Endometrial microvascular endothelial cells (primary cell): ENCODE measurements at regions not wholly inside any gene's neighbourhood (a gene's known extent, or its start where the extent isn't known, plus 50 kb on each side); places are given as distances from the start of the nearest gene placed in this dataset.

ENCODE experiments used
- in situ Hi-C: cut with HindIII; loops from 2 replicates; pipeline ENCODE4 v1.10.0; 2017; ENCODE audit warnings: low sequenced_read_pairs, low pct_unique_long_range_greater_than_20kb; ENCODE audit errors: inconsistent ontology term

GRCh38 chr4:19437008-19437407, 814.7 kb upstream of the SLIT2 start:
- in situ Hi-C loops: no loop called here

GRCh38 chr4:19429684-19430083, 822.0 kb upstream of the SLIT2 start:
- in situ Hi-C loops: no loop called here

GRCh38 chr4:19425146-19425545, 826.6 kb upstream of the SLIT2 start:
- in situ Hi-C loops: no loop called here

GRCh38 chr4:19417256-19417655, 834.4 kb upstream of the SLIT2 start:
- in situ Hi-C loops: no loop called here

GRCh38 chr4:19416146-19416545, 835.6 kb upstream of the SLIT2 start:
- in situ Hi-C loops: no loop called here

GRCh38 chr4:19408490-19408889, 843.2 kb upstream of the SLIT2 start:
- in situ Hi-C loops: no loop called here

GRCh38 chr4:19406789-19407188, 844.9 kb upstream of the SLIT2 start:
- in situ Hi-C loops: no loop called here

GRCh38 chr4:19403786-19404370, 847.8 kb upstream of the SLIT2 start:
- in situ Hi-C loops: no loop called here

GRCh38 chr4:19402581-19403065, 849.1 kb upstream of the SLIT2 start:
- in situ Hi-C loops: no loop called here

- in situ Hi-C loops: no loop called here
These were observed 850.2 kb upstream of the SLIT2 start for GRCh38 chr4:19401301-19402080.

- in situ Hi-C loops: no loop called here
These were observed 850.9 kb upstream of the SLIT2 start for GRCh38 chr4:19400820-19401219.

- in situ Hi-C loops: no loop called here
These were observed 852.7 kb upstream of the SLIT2 start for GRCh38 chr4:19399001-19399400.

GRCh38 chr4:19386786-19387185, 864.9 kb upstream of the SLIT2 start:
- in situ Hi-C loops: no loop called here

- in situ Hi-C loops: no loop called here
These were observed 868.5 kb upstream of the SLIT2 start for GRCh38 chr4:19382993-19383756.

GRCh38 chr4:19381068-19381467, 870.6 kb upstream of the SLIT2 start:
- in situ Hi-C loops: no loop called here

- in situ Hi-C loops: no loop called here
These were observed 871.1 kb upstream of the SLIT2 start for GRCh38 chr4:19380600-19380999.

GRCh38 chr4:19379191-19379708, 872.5 kb upstream of the SLIT2 start:
- in situ Hi-C loops: no loop called here

- in situ Hi-C loops: no loop called here
These were observed 875.8 kb upstream of the SLIT2 start for GRCh38 chr4:19375931-19376330.

- in situ Hi-C loops: no loop called here
These were observed 876.4 kb upstream of the SLIT2 start for GRCh38 chr4:19375136-19375804.
